Sigmoid colon (tissue), 4 donors: ENCODE measurements at regions not wholly inside any gene's neighbourhood (a gene's known extent, or its start where the extent isn't known, plus 50 kb on each side); places are given as distances from the start of the nearest gene placed in this dataset.

Experiments used
- EP300 ChIP-seq, 4 donors: sonication (generic); formaldehyde crosslinking; IDR thresholded peaks; one replicate each; pipeline ENCODE4 v1.6.1; 2017; ENCODE audit warnings: antibody characterized with exemption in 4 of 4
- POLR2A ChIP-seq, 2 donors: fragments of 450-650 bp; IDR thresholded peaks; one replicate each; pipeline ENCODE4 v1.6.1; 2016; ENCODE audit warnings: antibody characterized with exemption in 2 of 2, mild to moderate bottlenecking in 2 of 2, moderate library complexity in 2 of 2
- TF ChIP-seq, protein P1 (sequence below), 4 experiments: fragments of 450-650 bp in 3 of 4; fragments of 200-600 bp in 1 of 4; IDR thresholded peaks; one replicate each; pipeline ENCODE4 v1.5.1; 2016 to 2019; ENCODE audit warnings: antibody characterized with exemption in 4 of 4, mild to moderate bottlenecking in 3 of 4, moderate library complexity in 2 of 4

DNA sequence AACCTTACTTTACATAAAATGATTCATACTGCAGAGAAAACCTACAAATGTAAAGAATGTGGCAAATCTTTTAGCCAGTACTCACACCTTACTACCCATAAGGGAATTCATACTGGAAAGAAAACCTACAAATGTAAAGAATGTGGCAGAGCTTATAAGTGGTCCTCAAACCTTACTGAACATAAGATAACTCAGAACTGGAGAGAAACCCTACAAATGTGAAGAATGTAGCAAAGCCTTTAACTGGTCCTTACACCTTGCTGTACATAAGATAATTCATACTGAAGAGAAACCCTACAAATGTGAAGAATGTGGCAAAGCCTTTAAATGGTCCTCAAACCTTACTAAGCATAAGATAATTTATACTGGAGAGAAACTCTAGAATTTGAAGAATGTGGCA lies 90.1 kb downstream of the ZNF675 start:
- TF ChIP-seq, protein P1, sequence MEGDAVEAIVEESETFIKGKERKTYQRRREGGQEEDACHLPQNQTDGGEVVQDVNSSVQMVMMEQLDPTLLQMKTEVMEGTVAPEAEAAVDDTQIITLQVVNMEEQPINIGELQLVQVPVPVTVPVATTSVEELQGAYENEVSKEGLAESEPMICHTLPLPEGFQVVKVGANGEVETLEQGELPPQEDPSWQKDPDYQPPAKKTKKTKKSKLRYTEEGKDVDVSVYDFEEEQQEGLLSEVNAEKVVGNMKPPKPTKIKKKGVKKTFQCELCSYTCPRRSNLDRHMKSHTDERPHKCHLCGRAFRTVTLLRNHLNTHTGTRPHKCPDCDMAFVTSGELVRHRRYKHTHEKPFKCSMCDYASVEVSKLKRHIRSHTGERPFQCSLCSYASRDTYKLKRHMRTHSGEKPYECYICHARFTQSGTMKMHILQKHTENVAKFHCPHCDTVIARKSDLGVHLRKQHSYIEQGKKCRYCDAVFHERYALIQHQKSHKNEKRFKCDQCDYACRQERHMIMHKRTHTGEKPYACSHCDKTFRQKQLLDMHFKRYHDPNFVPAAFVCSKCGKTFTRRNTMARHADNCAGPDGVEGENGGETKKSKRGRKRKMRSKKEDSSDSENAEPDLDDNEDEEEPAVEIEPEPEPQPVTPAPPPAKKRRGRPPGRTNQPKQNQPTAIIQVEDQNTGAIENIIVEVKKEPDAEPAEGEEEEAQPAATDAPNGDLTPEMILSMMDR (IDR thresholded peaks at IDR 0.05): no peak
- TF ChIP-seq POLR2A (IDR thresholded peaks at IDR 0.05): no peak
- no peak for TF ChIP-seq EP300 (IDR thresholded peaks at IDR 0.05)
